ENCODE measurements at regions not wholly inside any gene's neighbourhood (a gene's known extent, or its start where the extent isn't known, plus 50 kb on each side); places are given as distances from the start of the nearest gene placed in this dataset.

DNA sequence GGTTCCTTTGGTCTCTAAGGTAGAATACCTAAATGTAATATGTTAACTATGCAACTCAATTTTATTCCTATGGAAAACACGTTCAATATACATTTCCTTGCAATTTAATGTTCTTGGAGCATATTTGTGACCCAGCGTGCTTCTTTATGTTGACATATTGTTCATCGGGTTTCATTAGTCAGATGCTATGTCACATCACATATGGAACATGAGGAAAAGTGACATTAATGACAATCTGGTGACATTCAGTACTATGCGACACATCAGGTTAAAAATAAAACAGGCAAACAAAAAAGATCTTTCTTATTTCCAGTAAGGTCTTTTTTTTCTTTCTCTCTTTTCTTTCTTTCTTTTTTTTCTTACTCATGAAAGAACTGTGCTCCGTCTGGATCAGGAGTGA, 135.6 kb upstream of the SMIM21 start:
- DNase-seq = no peak

DNA sequence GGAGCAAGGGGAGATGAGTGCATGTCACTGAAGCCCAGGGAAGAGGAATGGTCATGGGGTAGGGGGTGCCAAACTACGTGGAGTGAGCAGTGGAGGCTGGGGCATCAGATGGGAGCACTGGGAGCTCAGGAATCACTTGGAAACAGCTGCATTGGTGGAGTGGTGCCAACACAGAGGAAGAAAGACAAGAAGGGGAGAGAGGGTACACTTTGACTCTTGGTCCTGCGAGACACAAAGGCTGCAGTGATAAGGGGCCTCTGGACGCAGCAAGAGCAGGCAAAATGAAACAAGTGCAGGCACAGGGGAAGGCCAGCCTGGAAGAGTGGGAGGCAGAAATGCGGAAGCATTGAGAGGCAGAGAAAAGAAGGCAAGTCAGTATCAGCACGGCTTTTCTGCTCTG, 134.7 kb upstream of the SMIM21 start:
- no peak for DNase-seq

DNA sequence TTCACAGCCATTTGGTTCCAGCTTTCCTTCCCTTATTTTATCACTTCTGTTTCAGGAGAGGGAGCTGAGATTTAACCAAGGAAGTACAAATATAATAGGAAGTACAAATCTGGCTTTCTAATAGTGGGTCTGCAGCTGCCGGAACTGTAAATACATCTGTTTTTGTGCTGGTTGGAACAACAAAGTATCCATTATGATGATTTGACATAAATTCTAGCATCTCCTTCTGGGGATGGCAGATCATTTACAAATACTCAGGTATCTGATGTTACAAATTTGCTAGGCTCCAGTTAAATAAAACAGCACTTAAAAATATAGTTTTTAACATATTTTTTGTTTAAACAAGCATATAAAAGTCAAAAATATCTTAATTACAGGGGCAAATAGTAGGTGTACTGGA, 131.3 kb upstream of the SMIM21 start:
- DNase-seq = no peak

DNA sequence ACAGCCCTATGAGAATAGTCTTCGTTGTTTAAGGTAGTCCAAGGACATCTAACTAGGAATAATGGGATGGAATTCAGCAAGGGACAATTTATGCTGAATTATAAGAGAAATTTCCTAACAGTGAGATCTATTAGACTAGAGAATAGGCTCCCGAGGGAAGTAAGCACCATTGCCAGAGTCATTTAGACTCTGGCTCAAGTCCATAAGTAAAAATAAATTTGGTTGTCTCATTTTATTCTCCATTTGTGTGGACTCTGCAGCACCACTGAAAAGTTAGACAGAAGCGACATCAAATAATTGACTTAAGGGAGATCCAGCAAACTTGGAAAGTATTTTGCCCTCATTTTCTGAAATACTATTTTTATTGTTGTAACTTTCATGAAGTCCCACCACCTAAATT, 129.3 kb upstream of the SMIM21 start:
- DNase-seq = no peak

DNA sequence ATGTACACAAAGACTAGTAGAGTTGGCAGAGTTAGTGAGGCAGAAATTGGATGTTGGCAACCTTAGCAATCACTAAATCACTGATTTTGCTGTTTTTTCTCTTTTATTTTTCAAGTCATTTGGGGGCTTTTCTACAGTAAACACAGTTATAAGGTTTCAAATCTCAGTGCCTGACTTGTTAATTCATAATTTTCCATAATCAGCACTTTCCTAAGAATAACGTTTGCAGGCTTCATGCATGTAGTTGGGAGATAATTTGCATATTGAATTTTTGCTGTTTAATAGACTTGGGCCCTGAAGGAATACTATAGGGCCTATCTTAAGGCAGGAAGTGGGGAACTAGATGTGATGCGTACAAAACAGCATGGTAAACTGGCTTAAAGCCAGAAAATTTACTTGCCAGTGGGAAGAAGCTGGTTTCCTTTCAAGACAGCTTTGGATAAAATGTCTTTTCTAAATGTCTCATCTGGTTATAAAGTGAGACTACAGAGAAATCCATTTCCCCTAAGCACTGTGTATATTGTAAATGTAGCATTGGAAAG, 127.2 kb upstream of the SMIM21 start:
- DNase-seq = no peak

DNA sequence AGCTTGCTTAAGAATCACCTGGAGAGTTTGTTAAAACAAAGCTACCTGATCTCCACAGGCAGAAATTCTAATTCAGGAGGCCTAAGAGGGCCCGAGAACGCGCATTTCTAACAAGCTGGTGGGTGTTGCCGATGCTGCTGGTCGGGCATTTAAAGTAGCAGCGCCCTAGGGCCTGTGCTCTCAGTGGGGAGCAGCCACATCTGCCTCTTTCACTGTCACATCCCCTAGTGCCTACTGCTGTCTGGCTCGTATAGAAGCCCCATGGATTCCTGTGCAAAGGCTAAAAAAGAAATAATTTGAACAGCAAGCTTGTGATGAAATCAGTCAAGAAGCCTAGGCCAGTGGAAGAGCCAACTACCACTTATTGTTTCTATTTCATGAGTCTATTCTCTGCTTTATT, 126.7 kb upstream of the SMIM21 start:
- DNase-seq = no peak

DNA sequence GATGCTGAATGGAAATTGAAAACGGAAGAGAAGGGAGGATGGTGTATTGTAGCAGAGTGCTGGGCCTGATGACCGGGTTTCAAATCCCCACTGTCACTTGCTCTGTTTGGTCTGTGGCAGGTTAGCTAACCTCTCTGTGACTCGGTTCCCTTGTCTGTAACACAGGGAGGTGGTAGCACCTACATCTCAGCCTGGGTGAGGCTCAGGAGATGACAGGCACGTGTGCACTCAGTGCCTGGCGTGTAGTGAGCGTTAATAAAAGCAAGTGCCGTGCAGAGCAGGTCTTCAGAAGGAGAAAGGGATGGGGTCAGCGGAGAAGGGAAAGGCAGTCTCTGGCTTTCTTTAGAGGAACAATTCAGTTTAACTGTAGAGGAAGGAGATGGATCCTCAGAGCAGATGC, 125.5 kb upstream of the SMIM21 start:
- no peak for DNase-seq

DNA sequence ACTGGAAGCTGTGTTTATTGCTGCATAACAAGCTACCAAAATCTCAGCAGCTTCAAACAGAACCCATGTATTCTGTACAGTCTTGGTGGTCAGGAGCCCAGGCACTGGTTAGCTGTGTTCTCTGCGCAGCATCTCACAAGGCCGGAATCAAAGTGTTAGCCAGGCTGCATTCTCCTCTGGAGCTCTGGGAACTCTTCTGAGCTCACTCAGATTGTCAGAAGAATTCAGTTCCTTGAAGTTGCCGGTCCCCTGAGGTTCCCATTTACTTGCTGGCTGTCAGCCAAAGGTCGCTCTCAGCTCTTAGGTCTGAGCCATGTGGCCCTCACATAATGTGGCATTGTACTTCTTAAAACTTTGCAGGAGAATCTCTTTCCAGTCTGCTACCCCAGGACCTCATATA, 123.6 kb upstream of the SMIM21 start:
- no peak for DNase-seq

DNA sequence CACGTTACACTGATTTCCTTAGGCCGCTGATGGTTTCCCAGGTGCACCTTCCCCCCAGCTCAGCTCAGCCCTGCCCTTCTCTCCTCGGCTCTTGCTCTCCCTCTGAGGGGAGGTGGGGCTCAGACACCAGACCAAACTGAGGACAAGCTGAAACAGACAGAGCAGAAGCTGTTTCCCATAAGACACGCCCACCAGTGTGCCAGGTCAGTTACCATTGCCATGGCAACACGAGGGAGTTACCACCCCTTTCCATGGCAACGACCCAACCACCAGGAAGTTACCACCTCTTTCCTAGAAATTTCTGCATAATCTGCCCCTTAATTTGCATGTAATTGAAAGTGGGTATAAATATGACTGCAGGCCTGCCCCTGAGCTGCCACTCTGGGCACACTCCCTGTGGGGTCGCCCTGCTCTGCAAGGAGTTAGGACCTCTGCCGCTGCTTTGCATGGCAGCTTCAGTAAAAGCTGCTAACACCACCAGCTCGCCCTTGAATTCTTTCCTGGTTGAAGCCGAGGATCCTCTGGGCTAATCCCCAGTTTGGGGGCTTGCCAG, 120.9 kb upstream of the SMIM21 start:
- DNase-seq = no peak

DNA sequence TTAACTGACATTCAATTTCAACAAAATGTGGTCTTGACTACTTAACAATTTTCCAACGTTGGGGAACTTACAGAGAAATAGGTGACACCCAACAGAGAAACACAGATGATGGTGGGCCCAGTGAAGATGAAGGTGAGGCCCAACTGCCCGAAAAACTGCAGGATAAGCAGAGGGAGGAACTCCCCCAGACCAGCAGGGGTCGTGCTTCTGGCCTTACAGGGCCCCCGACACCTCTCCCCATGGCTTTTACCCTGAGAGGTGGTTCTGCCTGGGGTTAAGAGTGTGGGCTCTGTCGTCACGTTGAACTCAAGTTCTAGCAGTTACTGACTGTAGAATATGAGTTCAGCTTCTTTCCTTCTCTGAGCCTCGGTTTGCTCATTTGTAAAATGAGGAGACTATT, 119.5 kb upstream of the SMIM21 start:
- DNase-seq = no peak

DNA sequence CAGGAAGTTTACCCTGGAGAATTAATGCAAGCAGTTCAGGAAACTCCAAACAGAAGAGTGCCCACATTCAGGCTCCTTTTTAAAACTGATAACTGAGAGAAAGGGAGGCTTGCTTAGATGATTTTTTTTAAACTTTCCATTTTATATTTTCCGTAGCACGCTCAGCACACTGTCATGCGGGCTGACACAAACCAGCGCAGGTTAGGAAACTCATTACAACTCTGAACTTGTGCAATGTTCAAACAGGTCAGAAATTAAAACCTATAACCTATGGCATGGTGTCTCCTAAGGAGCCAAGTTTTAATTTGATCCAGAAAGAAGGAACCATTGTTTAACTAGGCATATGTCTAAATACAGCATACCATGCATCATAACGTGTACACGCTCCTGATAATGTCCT, 117.7 kb upstream of the SMIM21 start:
- no peak for DNase-seq

DNA sequence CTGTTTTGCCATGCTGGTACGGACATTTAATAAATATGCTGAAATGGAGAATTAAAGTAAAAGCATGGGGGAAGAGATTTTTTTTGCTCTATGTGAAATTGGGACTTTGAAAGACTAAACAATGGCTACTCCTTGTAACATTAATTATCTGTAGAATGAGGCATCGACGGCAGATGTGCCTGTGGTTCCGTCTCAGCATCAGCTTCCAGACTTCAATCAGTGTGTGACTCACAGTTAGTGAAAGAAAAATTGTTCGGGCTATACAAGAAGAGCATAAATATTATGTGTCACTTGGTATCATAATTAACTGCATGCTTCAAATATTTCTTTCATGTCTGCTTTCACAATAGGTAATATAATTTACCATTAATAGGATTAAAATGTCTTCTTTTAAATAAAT, 117.0 kb upstream of the SMIM21 start:
- DNase-seq = no peak

DNA sequence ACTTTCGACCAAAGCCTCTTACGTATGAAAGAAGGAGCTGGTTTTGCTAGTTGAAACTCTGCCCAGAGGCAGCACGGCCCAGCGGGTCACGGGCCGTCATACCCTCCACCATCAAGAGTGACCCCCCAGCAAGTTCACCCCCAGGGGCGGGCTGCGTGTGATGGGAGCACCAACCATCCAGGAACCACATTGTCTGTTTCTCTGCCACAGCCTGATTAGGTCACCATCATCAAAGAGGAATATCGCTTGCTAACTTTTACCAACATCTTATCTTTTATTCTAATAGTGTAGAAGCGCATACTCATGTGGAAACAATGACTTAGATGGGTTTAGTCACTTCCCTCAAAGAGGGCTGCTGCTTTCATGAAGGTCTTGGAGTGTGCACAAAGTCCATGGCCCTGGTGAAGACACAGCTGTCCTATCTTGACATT, 116.6 kb upstream of the SMIM21 start:
- DNase-seq = no peak

DNA sequence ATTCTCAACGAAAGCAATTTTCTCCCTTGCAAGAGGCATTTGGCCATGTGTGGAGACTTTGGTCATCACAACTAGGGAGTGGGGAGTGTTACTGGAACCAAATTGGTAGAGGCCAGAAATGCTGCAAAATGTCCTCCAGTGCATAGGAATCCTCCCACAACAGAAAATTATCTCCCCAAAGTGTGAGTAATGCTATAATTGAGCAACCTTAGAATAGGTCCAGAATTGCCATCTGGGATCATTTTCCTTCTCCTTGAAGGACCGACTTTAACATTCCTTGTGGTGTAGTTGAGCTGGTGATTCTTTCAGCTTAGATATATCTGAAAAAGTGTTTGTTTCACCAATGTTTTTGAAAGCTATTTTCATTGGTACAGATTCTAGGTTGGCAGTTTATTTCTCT, 111.2 kb upstream of the SMIM21 start:
- DNase-seq = no peak

DNA sequence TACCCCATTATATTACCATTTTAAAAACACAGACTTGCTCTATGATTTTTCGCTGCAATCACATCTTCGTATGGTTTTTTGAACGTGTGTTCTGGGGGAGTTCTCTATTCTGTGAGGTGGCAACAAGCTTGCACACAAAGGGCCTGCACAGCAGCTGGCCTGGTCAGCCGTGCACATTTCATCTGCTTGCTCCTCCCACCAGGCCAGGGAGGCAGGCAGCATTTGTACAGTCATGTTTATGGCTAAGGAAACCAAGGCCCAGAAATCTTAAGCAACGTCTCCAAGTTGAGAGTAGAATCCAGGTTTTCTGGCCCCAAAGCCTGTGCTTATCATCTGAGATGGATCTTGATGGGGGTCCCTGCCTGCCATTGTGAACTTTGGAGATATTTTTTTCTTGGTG, 106.4 kb upstream of the SMIM21 start:
- DNase-seq = no peak

DNA sequence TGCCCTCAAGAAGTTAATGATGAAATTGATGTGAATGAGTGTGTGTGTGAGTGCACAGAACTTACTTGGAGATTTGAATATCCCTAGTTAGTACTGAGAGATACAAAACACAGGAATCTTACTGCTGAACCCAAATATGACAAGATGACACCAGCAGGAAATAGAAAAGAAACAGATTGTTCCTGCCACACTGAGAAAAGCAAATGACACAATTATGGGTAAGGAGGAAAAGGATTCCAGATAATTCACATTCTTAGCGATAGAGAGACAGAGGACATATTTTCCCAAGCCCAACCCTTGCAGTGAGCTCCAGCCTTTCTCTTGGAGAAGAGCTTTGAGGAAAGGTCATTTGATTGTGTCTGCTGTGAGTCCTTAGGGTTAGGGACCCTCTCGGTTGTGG, 105.7 kb upstream of the SMIM21 start:
- no peak for DNase-seq

DNA sequence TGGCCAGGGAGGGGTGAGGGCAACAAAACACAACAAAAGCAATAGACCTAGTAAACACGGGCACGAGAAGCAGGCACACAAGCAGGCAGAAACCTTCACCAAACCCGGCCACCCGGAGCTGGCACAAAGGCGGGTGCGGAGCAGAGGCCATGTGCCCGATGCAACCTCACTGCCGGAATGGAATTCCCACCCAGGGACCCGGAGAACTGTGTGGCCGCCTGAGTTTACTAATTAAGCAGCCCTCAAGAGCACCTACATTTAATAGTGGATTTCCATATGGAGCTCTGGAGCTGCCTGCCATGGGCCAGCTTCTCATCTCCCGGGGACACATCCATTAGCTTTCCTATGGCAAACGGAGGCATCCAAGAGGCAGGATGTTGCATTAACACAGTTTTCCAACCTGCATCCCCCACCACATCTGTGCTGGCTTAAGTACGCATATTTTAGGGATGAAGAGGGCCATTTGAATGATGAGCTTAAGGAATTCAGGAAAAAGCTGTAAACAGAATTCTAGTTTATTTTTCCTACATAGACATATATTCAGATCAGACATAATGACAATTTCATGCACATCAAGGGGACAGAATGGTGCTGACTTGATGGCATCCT, 104.5 kb upstream of the SMIM21 start:
- no peak for DNase-seq

DNA sequence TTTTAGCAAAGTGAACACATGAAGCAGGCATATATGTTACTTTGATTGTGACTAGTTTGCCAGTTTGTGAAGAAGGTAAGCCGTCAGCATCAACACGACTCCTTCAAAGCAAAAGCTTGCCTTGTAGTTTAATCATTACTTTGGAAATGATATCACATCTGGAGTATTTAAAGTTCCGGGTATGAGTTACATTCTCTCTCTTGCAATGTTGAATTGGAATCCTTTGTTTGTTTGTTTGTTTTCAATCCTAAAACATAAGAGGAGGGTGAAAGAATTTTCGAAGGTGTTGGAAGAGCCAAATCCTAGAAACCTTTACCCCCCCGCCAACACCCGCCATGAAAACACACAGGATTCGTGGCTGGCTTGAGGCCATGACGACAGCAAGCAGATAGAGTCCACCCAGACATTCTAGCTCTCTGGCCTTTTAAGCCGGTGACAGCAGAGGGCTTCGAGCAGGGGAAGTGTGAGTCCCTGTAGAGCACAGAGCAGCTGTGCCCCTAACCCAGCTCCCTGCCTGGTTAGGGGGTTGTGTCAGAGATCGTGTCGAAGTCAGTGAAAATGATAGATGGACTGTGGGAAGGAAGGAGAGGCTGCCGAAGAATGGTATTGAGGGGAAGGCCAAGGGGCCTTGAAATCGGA, 103.8 kb upstream of the SMIM21 start:
- DNase-seq = no peak

DNA sequence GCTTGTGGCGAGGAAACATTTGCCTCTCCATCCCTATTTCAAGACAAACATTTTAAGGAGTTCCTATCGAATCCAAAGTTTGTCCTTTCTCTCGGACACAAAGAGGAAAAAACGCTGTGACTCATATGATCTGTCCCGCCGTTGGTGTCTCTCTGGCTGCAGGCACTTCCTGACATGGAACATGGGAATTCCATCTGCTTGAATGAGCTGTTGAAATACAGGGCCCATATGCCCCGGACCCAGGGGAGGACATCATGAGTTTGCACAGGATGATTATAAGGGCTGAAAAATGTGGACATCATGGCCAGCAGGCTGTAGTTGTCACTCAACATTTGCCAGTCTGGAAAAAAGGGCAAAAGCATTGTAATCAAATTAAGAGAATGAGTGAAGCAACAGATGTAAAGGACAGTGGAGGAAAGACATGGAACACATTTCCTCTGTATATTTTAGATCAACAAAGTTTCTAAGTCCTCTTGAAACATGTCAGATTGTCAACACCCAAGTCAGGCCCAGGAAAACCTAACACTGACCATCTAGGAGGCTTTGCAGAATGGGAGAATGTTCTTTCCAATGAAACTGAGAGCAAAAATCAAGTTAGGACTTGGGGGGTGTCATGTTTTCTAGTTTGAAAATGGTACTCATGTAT, 103.2 kb upstream of the SMIM21 start:
- no peak for DNase-seq

DNA sequence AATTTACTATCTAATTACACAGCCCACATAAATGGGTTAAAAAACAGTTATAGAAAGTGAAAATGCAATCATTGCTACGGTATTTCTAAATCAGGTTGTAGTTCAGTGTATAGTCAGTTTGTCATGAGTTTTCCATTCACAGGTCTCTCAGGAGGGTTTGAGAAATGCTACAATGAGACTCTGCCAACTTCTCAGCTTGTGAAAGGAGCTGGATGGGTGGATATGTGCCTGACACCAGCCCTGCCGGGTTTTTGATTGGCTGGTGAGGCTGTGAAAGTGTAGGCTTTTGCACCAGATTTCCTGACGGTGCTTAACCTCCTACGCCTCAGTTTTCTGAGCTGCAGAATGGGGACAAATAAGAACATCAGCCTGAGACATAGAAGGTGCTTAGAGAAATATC, 102.6 kb upstream of the SMIM21 start:
- no peak for DNase-seq

DNA sequence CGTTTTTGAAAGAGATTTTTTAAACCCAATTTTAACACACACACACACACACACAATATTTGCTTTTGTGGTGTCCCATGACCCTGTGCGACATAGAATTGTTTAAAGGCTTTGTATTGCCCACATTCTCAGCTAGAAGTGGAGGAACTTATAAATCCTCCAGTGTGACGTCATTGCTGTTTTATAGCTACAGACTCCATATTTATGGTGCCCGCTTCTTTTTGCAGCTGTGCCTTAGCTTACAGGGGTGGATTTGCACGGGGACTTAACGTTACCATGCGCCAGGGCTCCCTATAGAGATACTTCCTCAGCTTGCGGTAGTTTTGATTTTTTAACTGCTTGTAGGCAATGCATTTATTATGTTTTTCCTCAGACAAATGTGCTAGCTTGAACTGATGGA, 101.9 kb upstream of the SMIM21 start:
- DNase-seq = no peak

DNA sequence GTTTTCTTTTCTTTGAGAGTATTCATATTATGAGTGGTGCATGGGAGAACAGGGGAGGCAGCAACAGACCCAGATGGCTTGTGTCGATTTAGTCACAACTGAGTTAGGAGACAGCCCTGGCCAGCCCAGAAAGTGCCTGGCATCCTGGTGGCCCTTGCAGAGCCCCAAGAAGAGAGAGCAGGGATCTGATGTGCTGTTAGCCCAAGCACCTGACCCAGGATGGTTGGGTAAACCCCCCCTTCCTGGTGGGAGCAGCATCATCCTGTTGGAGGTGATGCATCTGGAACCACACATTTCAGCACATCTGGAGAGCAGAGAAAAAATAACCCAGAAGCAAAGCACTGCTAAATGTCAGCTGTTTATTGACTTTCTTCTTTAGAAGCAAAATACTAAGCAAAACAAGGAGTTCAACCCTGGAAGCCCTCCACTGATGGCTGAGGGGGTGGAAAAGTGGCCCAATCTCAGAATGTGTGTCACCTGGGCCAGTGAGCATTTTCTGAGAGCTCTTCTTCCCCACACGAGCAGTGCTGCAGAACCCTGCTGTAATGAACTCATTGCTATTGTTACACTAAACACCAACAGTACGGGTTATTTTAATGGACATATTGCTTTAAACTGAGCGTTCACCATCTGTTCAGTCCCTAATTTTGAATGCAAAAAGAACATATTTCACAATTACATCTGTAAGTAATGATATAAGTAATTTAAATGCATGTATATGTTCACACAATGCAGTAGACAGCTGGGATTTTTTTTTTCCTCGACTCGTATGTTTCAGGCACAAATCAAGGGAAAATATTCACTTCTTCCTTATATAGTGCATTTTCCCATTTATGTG, 100.6 kb upstream of the SMIM21 start:
- DNase-seq = no peak

DNA sequence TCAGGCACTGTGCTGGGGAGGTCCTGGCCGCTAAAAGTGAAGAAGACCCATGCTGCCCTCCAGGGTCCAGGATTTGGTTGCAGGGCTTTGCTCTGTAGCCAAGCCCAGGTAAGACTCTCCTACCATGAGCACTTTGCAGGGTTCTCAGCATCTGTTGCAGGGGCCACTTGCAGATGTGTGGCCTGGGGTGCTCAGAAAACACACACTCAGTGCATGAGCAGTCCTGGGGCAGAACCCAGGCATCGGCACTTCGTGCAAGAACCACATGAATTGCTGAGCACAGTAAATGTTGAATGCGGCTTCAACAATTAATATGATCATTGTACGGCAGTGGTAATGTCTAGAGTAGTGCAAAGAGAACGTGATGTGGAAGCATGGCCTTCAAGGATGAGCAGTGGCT, 98.5 kb upstream of the SMIM21 start:
- DNase-seq = no peak
